GM21576 (cell line): ENCODE measurements at regions not wholly inside any gene's neighbourhood (a gene's known extent, or its start where the extent isn't known, plus 50 kb on each side); places are given as distances from the start of the nearest gene placed in this dataset.
A peak's percentile ranks its signal among the peaks of the same experiment; 100 is the strongest.

Experiments used
- ATAC-seq: cut with Tn5 transposase; IDR thresholded peaks from one replicate; pipeline ENCODE4 v1.9.1; 2021; ENCODE audit warnings: mild to moderate bottlenecking, moderate library complexity; ENCODE audit not compliant: unreplicated experiment

DNA sequence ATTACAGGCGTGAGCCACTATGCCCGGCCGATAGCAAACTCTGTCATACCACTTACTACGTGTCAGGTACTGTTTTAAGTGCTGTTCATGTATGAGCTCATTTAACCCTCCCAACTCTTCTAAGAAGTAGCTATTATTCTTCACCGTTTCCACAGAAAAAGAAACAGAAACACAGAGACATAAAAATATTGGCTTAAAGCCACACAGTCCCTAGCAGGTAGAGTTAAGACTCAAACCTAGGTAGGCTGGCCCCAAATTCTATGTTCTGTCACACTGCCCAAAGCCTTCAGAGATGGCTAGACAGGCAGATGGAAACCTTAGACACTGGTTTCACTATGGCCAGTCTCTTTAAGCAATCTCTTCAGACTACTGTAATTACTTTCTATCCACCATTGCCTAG is 149.8 kb upstream of the KCNMB2 start:
- ATAC-seq: no peak

DNA sequence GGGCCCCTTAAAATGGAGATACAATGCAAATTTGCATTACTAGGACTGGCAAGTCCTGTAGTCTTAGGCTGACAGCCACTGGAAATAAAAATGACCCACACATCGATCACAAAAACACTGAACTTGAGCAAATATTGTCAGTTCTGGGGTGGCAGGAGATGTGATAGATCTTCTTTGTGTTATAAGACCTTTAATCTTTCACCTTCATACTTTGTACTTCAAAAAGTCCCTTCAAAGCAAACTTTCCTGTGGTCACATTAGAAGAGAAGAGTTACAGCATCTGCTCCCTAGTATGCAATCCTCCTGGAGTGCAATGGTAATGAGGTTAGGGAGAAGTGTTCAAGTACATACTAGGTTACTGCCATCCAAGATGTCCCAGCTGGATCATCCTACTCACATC is 149.4 kb upstream of the KCNMB2 start:
- no peak for ATAC-seq

- no peak for ATAC-seq
Measured at GRCh38 chr3:178388473-178388872, 147.8 kb upstream of the KCNMB2 start.

DNA sequence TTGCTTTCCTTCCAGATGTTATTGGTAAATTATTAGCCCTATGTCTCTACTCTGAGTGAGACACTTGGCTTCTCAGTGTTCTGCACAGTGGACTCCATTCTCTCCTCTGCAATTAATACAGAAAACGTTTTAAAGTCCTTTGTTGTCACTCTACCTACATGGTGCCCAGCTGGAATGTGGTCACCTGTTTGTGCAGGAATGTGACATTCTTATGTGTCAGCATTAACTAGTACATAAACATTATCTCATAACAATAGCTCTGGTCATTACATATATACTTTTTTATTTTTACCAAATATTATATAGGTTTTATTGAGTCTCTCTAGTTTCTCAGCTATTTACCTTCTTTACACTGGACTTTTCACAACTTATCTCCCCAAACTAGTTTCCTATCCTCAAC is 147.0 kb upstream of the KCNMB2 start:
- ATAC-seq: no peak

DNA sequence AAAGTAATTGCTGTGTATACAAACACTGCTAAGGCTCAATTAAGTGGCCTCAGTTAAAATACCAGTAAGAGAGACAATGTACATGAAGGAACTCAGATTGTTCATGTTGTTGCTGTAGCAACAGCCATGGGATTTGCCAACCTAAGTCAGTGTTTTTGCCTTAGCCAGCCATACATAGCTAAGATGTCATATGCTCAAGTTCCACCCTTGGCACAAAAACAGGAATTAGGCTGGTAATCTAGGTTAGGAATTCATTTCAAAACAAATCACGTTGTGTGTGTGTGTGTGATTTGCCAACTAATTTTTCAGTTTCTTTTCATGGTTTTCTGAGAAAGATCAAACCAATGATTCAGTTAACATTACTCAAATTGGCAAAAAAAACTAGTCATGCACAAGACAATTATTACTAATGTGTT is 143.7 kb upstream of the KCNMB2 start:
- ATAC-seq: no peak

- ATAC-seq: no peak
Measured at GRCh38 chr3:178393146-178393545, 143.1 kb upstream of the KCNMB2 start.

GRCh38 chr3:178393824-178394223 is 142.4 kb upstream of the KCNMB2 start:
- no peak for ATAC-seq

DNA sequence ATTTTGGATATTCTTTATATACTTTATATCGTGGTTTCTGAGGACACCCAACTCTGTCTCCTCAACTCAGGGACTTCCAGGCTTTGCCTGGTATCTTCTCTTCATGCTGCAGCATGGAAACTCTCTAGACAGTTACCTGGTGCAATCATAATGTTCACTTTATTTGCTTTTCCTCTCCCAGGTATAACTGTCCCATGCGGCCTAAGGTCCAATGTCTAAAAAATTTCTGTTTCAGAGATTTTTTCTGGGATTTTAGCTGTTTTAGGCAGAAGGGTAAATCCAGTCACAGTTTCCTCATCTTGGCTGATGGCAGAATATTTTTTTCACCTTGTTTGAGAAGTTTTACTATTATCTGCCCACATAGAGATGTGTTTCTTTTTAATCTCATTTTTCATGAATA is 139.9 kb upstream of the KCNMB2 start:
- no peak for ATAC-seq

- ATAC-seq: no peak
Measured at GRCh38 chr3:178397202-178397601, 139.0 kb upstream of the KCNMB2 start.

DNA sequence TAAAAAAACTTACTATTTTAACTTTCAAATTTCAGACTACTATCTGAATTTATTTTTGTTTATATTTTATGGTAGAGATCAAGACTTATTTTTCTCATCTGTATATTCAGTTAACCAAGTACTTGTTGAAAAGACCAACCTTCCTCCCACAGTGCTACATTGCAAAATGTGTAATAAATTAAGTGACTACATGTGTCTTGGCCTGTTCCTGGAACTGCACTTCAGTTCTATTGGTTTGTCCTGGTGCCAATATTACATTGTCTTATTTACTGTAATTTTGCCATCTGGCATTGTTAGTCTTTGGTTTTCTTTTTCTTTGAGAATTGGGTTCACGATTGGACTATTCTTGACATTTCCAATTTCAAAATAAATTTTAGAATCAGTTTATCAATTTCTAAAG is 138.4 kb upstream of the KCNMB2 start:
- no peak for ATAC-seq

DNA sequence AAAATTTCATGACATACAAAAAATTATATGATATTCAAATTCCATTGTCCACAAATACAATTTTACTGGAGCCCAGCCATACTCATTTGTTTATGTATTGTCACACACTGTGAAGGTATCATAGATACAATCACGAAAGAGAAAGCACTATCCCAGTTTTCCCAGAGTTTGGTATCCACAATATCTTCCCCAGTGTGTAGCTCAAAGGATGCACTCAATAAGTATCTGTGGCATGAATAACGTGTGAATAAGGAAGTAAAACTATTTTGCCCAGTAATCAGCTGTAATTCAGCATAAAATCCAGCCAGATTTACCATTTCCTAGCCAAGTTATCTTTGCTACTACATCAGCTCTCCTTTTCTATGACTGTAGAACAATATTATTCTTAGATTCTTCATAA is 131.3 kb upstream of the KCNMB2 start:
- ATAC-seq: no peak

GRCh38 chr3:178405531-178405930 is 130.7 kb upstream of the KCNMB2 start:
- no peak for ATAC-seq

GRCh38 chr3:178406206-178406605 is 130.0 kb upstream of the KCNMB2 start:
- ATAC-seq: no peak

GRCh38 chr3:178415384-178415783 is 120.9 kb upstream of the KCNMB2 start:
- ATAC-seq: no peak

DNA sequence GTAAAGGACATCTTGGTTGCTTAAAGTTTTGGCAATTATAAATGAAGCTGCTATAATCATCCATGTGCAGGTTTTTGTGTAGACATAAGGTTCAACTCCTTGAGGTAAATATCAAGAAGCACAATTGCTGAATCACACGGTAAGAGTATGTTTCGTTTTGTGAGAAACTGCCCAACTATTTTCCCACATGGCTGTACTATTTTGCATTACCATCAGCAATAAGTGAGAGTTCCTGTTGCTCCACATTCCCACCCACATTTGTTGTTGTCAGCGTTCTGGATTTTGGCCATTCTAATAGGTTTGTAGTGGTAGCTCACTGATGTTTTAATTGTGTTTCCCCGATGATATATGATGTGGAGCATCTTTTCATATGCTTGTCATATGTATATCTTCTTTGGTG is 118.5 kb upstream of the KCNMB2 start:
- no peak for ATAC-seq

GRCh38 chr3:178419071-178419470 is 117.2 kb upstream of the KCNMB2 start:
- no peak for ATAC-seq

DNA sequence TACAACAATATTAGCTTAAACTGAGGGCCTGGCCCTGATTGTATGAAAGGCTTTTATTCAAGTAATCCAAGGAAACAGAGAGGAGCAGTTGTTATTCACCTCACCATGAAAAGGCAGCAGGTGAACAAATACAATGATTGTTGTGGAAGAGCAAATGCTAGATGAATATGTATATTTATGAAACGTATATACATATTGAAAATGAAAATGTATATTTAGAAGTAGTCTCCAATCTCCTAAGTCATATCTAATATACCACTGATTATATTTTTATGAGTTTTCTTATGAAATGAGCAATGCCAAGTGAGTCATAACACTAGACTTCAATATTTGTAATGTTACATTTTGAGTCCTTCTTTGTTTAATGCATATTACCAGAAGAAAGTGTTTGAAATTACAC is 116.2 kb upstream of the KCNMB2 start:
- no peak for ATAC-seq

DNA sequence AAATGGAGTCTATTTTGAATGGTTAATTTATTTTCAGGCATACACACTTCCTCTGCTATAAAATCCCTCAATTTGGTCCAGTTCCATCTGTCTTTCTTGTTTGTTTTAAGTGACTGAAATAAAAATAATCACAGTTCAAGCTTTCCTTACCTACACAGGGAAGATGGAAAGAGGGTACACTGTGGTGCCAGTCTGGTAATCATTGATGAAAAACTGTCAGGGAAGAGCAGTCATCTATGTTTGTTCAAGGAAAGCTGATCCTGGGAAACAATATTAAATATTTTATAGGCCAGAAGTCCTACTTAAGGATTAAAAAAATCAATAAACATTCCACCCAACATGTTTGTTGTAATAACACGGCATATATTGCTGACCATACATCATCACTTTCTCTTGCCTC is 115.2 kb upstream of the KCNMB2 start:
- no peak for ATAC-seq

GRCh38 chr3:178422406-178422805 is 113.8 kb upstream of the KCNMB2 start:
- no peak for ATAC-seq

DNA sequence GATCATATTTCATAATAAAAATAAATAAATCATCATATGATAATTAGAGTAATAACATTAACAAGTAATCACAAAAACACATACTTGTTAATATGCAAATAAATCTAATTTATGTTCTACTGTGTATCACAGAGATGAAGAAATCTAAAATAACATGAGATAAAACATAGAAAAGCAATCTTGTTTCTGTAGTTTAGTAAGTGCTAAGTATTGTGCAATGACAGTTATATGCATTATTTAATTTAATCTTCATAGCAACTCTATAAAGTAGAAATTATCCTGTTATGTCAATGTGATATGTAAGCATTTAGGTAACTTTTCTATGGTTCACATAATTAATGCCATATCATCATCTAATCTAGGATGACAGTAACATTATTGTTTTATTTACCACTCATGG is 108.2 kb upstream of the KCNMB2 start:
- no peak for ATAC-seq

- ATAC-seq: no peak
Measured at GRCh38 chr3:178434206-178434805, 101.9 kb upstream of the KCNMB2 start.

GRCh38 chr3:178435575-178435974 is 100.7 kb upstream of the KCNMB2 start:
- no peak for ATAC-seq

- ATAC-seq: peak; percentile 53
Measured at GRCh38 chr3:178436773-178437172, 99.5 kb upstream of the KCNMB2 start.

DNA sequence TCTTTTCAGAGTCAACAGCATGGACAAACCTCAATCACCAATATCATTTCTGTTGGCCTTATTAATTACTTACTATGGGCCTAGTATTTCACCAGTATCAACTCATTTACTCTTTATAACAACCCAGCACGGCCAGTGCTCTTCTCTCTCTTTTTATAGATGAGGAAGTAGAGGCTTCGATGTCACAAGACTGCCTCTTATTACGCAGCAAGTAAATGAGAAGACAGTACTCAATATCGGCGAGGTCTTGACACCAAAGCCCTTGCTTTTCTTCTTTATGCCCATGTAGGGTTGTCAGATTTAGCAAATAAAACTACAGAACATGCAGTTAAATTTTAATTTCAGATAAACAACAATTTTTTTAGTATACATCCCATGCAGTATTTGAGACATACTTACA is 99.0 kb upstream of the KCNMB2 start:
- no peak for ATAC-seq
